ENCODE measurements at regions not wholly inside any gene's neighbourhood (a gene's known extent, or its start where the extent isn't known, plus 50 kb on each side); places are given as distances from the start of the nearest gene placed in this dataset.

DNA sequence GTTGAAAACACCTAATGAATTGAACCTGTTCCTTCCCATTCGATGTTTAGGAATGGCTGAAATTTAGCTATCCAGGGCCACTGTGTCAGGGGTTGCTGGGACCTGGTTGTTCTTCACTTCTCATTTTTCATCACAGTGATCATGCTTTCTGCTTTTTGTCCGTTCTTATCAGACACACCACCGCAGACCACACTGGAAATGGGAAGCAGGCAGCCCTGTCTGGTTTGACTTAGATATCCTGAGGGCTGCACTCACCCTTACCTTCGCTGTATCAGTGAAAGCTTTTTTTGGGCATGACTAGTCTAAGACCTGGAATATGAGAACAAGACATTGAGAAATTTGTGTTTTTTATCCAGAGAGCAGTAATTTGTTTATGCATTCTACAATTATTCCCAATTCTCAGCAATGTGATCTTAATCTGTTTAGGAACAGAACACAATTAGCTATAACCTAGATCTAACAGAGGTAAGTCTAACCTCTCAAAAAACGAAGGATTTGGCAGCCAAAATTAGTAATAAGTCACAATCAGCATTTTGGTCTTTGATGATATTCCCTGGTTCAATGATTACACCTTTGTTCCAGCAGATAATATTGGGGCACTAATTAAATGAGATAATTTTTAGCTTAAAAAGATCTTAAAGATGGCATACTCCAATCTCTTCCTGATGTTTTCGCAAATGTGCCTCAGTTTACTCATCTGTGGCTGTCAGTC, 126.0 kb upstream of the GOT2 start:
- TF ChIP-seq POLR2A (IDR thresholded peaks at IDR 0.05; ENCODE audit: low read length) (no peak), GATA1 (IDR thresholded peaks at IDR 0.05; ENCODE audit: low read depth, low read length) (peak; percentile 56)
